ENCODE measurements at regions not wholly inside any gene's neighbourhood (a gene's known extent, or its start where the extent isn't known, plus 50 kb on each side); places are given as distances from the start of the nearest gene placed in this dataset.

GRCh38 chr2:142320067-142320466 lies 189.3 kb upstream of the LRP1B start:
- no peak for DNase-seq
- Histone ChIP-seq H3K9me3 (ENCODE audit: control insufficient read depth, low read depth, low read length) (no peaks in the 10 kb centered on the region), H3K4me2 (ENCODE audit: insufficient read depth, insufficient read length, low read length) (no peak overlapping the region), H3K79me2 (ENCODE audit: insufficient read depth, low read length) (no peaks in the 10 kb centered on the region), H2AK5ac (ENCODE audit: insufficient read length, low read length) (no peak overlapping the region), H4K91ac (ENCODE audit: insufficient read length, low read depth, low read length) (no peak overlapping the region), H3K18ac (ENCODE audit: insufficient read length, low read depth, low read length) (no peak overlapping the region), H4K20me1 (ENCODE audit: control insufficient read depth, insufficient read depth, insufficient read length) (no peaks in the 10 kb centered on the region), H4K8ac (replicated peaks; ENCODE audit: insufficient read length, low read depth, low read length) (no peak overlapping the region), H3K4ac (ENCODE audit: low read depth, low read length) (no peak overlapping the region), H2BK15ac (ENCODE audit: low read depth, low read length) (no peak overlapping the region), H3K27me3 (ENCODE audit: insufficient read depth, low read length) (no peaks in the 10 kb centered on the region), H2BK120ac (ENCODE audit: low read depth, low read length, poor library complexity, severe bottlenecking) (no peak overlapping the region), H3K23ac (ENCODE audit: insufficient read length, low read depth, low read length) (no peak overlapping the region), H3K4me1 (ENCODE audit: insufficient read depth, low read length) (no peaks in the 10 kb centered on the region), H2BK5ac (ENCODE audit: insufficient read length, low read length) (no peak overlapping the region), H2BK12ac (ENCODE audit: insufficient read length, low read depth, low read length) (no peak overlapping the region), H3K14ac (ENCODE audit: insufficient read depth, low read length) (no peak overlapping the region), H3K79me1 (ENCODE audit: insufficient read depth, low read depth, low read length, poor library complexity, severe bottlenecking) (no peaks in the 10 kb centered on the region), H2BK20ac (ENCODE audit: low read depth, low read length, poor library complexity, severe bottlenecking) (no peak overlapping the region), H3K27ac (ENCODE audit: insufficient read length, low read depth, low read length) (no peak overlapping the region), H3K9ac (ENCODE audit: extremely low read depth, insufficient read length, low read length) (no peak overlapping the region), H2AFZ (ENCODE audit: low read length) (no peak overlapping the region), H3T11ph (ENCODE audit: low read length) (no peak overlapping the region), H3K23me2 (ENCODE audit: insufficient read length, low read depth, low read length, poor library complexity, severe bottlenecking) (no peaks in the 10 kb centered on the region), H3K56ac (ENCODE audit: insufficient read length, low read depth, low read length) (no peak overlapping the region), H4K5ac (ENCODE audit: insufficient read length, low read depth, low read length) (no peak overlapping the region)
- no peak for TF ChIP-seq CTCF (conservative IDR thresholded peaks at IDR 0.05)
- Mint-ChIP-seq H3K27me3 (ENCODE audit: low read depth) (no peaks in the 10 kb centered on the region), H3K4me1 (peaks cover 3 to 6% of the 10 kb centered on the region in 2 experiments; a peak in 3 of 4 replicates), H3K36me3 (ENCODE audit: insufficient read depth in 1 of 3, low read depth in 3 of 3) (peaks cover 0 to 10% (median 2%) of the 10 kb centered on the region in 3 experiments; a peak in 3 of 7 replicates), H3K9me3 (peaks cover 4 to 7% of the 10 kb centered on the region in 2 experiments; a peak in 4 of 5 replicates), H3K4me3 (no peak overlapping the region), H3K27ac (no peak overlapping the region)
- WGBS (ENCODE audit: extremely low coverage, insufficient read length, low lambda C conversion rate) = no CpG with 5 or more reads among the region's 1 CpG

Measured in H9 (cell line).